ENCODE measurements at regions not wholly inside any gene's neighbourhood (a gene's known extent, or its start where the extent isn't known, plus 50 kb on each side); places are given as distances from the start of the nearest gene placed in this dataset.

GRCh38 chr12:115412831-115413230 lies 728.9 kb upstream of the TBX3 start:
- no peaks in the 10 kb centered on the region for H3K79me2 ChIP-seq (ENCODE audit: insufficient read depth)
- H3K4me2 ChIP-seq = no peak overlapping the region
- no peaks in the 10 kb centered on the region for H4K20me1 ChIP-seq (ENCODE audit: insufficient read depth)
- no peaks in the 10 kb centered on the region for H3K9me2 ChIP-seq
- no peak overlapping the region for H3K9ac ChIP-seq
- DNase-seq = no peak
- H2AFZ ChIP-seq (ENCODE audit: low read depth) = no peak overlapping the region
- no peaks in the 10 kb centered on the region for H3F3A ChIP-seq (replicated peaks; ENCODE audit: insufficient read depth)
- POLR2A ChIA-PET = no interaction called here
- H3K27ac ChIP-seq (ENCODE audit: low read depth in 2 of 2, low read length in 1 of 2) = no peak overlapping the region
- TF ChIP-seq IRF3 (IDR thresholded peaks at IDR 0.05; ENCODE audit: low read depth, low read length) (no peak), RFX5 (IDR thresholded peaks at IDR 0.05; ENCODE audit: low read length) (no peak), EP300 (IDR thresholded peaks at IDR 0.05; ENCODE audit: borderline replicate concordance in 1 of 2, low read depth in 1 of 2, low read length in 1 of 2) (no peak), JUND (IDR thresholded peaks at IDR 0.05) (no peak), RAD21 (IDR thresholded peaks at IDR 0.05; ENCODE audit: low read length) (no peak), MXI1 (IDR thresholded peaks at IDR 0.05; ENCODE audit: low read depth, low read length) (no peak), POLR2AphosphoS5 (IDR thresholded peaks at IDR 0.05; ENCODE audit: low read depth, low read length) (no peak), TCF12 (IDR thresholded peaks at IDR 0.05) (no peak), CTCF (IDR thresholded peaks at IDR 0.05) (no peak), YY1 (IDR thresholded peaks at IDR 0.05; ENCODE audit: low read depth) (no peak), FOXJ3 (CRISPR knock-in tag; IDR thresholded peaks at IDR 0.05) (no peak), SIN3A (IDR thresholded peaks at IDR 0.05; ENCODE audit: borderline replicate concordance, low read depth, low read length) (no peak), GABPA (IDR thresholded peaks at IDR 0.05; ENCODE audit: low read depth) (no peak), SMC3 (IDR thresholded peaks at IDR 0.05; ENCODE audit: low read depth, low read length) (no peak), FOXM1 (IDR thresholded peaks at IDR 0.05; ENCODE audit: low read depth) (no peak), ZBTB33 (IDR thresholded peaks at IDR 0.05; ENCODE audit: borderline replicate concordance, low read depth) (no peak), FOSL2 (IDR thresholded peaks at IDR 0.05; ENCODE audit: borderline replicate concordance, low read depth) (no peak)
- TF ChIP-seq, protein P1, sequence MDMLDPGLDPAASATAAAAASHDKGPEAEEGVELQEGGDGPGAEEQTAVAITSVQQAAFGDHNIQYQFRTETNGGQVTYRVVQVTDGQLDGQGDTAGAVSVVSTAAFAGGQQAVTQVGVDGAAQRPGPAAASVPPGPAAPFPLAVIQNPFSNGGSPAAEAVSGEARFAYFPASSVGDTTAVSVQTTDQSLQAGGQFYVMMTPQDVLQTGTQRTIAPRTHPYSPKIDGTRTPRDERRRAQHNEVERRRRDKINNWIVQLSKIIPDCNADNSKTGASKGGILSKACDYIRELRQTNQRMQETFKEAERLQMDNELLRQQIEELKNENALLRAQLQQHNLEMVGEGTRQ (IDR thresholded peaks at IDR 0.05; ENCODE audit: borderline replicate concordance, low read depth, low read length) = no peak
- TF ChIP-seq, protein P2, sequence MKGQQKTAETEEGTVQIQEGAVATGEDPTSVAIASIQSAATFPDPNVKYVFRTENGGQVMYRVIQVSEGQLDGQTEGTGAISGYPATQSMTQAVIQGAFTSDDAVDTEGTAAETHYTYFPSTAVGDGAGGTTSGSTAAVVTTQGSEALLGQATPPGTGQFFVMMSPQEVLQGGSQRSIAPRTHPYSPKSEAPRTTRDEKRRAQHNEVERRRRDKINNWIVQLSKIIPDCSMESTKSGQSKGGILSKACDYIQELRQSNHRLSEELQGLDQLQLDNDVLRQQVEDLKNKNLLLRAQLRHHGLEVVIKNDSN (IDR thresholded peaks at IDR 0.05; ENCODE audit: borderline replicate concordance, low read depth) = no peak
- TF ChIP-seq, protein P3, sequence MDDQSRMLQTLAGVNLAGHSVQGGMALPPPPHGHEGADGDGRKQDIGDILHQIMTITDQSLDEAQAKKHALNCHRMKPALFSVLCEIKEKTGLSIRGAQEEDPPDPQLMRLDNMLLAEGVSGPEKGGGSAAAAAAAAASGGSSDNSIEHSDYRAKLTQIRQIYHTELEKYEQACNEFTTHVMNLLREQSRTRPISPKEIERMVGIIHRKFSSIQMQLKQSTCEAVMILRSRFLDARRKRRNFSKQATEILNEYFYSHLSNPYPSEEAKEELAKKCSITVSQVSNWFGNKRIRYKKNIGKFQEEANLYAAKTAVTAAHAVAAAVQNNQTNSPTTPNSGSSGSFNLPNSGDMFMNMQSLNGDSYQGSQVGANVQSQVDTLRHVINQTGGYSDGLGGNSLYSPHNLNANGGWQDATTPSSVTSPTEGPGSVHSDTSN (IDR thresholded peaks at IDR 0.05) = no peak
- H3K36me3 ChIP-seq (replicated peaks in 1 of 2; ENCODE audit: control insufficient read depth in 1 of 2, insufficient read depth in 2 of 2, low read length in 1 of 2) = no peaks in the 10 kb centered on the region
- H3K9me3 ChIP-seq = no peaks in the 10 kb centered on the region
- 91% methylated on average over 3 of the region's 3 CpGs for WGBS (ENCODE audit: low lambda C conversion rate)
- H3K27me3 ChIP-seq (ENCODE audit: insufficient read depth) = no peaks in the 10 kb centered on the region
- no peaks in the 10 kb centered on the region for H3K4me1 ChIP-seq (ENCODE audit: control insufficient read depth in 1 of 2, insufficient read depth in 2 of 2, low read depth in 1 of 2, low read length in 1 of 2)
- CTCF ChIA-PET = no interaction called here
- H3K4me3 ChIP-seq (ENCODE audit: low read depth in 2 of 2, low read length in 1 of 2) = no peak overlapping the region

Data from SK-N-SH (cell line).